Dedifferentiated amniotic fluid mesenchymal stem cell (primary cell): ENCODE measurements at regions not wholly inside any gene's neighbourhood (a gene's known extent, or its start where the extent isn't known, plus 50 kb on each side); places are given as distances from the start of the nearest gene placed in this dataset.
"Not testable (repeated sequence)": the region's sequence is repeated elsewhere in the genome, so short reads cannot be mapped to it uniquely, and the experiment has no call there.

Experiments used
- DNase-seq: peaks from one replicate; pipeline ENCODE4 v3.0.0-alpha.2; 2016; ENCODE audit errors: extremely low spot score

DNA sequence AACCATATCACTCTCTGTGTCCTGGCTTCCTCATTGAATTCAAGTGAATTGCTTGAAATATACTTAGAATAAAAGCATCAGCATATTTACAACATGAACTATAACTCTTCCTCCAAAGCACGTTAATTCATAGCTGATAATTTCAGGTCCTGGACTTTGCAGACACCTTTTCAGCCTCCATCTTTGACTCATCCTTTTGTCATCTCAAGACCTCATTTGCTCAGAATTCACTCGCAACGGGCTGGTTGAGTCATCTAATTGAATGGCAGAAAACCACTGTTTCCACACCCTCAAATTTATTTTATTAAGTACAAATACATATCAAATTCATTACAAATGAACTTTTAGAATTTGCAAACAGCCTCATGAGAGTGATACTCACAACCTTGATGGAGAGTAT is 545.7 kb downstream of the GATA3 start:
- no peak for DNase-seq

DNA sequence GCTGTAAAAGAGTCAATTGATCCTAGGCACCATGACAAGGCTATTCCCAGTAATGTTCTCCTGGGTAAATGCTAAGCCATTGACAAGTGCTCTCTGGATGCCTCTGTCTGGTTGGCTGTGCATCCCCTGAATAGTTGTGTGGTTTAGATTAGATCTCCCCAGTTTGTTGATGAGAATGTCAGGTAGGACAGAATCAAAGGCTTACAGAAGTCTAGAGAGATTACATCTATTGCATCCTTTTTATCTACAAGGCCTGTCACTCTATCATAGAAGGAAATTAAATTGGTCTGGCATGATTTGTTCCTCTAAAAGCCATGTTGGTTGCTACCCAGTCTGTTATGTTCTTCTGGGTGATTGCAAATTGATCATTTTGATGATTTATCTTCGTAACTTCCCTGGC is 548.3 kb downstream of the GATA3 start:
- DNase-seq, result no peak

DNA sequence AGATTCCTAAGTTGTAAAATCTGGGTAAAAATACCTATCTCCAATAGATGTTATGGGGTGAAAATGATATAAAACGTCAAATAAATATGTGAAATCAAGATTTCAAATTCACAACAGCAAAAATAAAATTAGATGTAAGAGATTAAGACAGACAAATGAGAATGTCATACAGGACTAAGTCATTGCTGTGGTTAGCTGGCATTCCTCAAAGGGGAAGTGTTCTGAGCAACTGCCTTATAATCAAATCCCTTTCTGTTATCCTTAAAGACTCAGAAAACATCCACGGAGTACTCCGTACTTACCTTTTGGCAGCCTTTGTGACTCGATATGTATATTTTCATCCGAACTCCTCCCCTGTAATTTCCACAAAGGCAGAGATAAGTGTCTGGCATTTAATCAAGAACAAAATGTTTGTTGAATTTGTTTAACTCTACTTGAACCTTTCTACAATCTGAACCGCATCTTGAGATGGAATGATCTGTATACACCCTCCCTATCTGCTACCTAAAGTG is 559.6 kb downstream of the GATA3 start:
- DNase-seq, result no peak

DNA sequence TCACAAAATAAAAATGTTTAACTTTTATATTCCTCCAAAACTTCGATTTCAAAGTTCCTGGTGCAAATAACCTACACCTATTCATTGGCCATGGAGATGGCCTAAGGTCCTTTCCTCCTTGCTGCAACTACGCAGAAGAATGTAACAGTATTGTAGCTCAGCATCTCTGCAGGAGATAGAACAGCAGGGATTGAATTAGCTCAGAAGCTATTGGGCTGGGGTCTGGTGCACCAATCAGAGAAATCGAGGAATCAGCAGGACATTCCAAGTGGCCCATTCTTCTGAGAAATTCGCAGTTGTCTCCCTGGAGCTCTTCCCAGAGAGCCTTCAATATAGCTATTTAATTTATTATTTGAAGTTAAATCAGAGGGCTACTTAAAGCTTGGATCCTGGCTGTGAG is 560.6 kb downstream of the GATA3 start:
- no peak for DNase-seq

DNA sequence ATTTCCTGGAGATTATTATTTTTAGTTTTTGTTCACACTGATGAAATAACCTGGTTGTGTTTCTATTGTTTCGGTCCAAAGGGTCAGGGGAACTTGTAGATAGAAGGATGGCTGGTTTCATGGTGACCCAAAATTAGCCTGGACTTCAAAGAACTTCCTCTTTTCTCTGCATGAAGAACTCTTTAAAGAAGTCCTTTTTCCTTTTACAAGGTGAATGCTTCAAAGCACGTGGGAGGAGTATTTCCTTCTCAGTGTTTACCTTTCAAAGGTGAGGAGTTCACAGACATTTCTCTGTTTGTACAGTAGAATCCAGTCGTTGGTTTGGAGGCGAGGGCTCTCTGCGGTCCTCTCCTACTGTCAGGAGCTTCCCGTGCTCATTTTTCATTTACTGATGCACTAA is 561.7 kb downstream of the GATA3 start:
- no peak for DNase-seq

DNA sequence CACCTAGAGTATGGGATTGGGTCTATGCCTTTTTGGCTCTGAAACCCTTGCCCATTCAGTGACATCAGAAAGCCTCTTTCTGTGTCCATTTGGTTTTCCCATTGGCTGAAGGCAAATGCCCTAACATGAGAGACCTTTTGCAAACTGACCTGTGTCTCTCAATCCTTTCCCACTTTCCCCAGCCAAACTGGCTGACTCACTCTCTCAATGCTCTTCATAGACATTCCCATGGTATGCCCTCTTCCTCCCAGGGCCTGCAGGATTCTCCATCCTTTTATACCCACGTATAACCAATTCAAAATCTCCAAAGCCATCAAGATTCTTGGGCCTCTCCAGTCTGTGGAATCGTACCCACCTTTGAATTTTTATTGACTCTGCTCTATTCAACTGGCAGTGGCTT is 563.3 kb downstream of the GATA3 start:
- no peak for DNase-seq

DNA sequence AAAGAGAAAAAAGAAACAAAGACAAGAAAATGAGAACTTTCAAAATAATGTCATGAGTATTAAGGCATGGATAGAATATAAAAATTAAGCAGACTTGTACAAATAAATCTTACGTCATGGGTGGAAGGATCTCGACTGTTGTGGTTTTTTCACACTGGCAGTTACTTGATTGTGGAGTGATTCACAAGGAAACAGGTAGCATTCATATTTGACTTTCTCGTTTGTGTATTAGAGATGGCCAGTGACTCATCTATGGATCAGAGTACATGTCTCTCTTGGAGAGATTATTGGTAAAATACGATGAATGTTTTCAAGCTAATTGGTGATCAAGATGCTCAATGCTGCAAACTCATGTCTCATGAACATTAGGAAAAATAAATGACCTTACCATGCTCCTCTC is 564.3 kb downstream of the GATA3 start:
- DNase-seq, result no peak

DNA sequence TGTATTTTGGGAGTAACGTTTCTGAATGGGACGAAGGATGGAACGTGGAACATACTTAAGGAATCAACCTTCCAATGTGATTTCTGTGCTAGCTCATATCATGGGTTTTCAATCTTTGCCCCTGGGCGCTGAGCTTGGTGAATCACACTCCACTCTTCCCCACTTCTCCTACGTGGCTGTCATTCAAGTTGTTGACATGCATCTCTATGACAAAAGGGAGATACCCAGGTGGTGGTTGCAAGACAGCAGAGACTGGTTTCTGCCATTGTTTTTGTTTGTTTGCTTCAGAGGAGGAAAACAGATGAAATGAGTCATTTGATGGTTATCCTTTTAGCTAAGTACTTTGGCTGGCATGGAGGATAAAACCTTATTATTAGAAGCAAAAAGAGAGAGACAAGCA is 573.9 kb downstream of the GATA3 start:
- no peak for DNase-seq

DNA sequence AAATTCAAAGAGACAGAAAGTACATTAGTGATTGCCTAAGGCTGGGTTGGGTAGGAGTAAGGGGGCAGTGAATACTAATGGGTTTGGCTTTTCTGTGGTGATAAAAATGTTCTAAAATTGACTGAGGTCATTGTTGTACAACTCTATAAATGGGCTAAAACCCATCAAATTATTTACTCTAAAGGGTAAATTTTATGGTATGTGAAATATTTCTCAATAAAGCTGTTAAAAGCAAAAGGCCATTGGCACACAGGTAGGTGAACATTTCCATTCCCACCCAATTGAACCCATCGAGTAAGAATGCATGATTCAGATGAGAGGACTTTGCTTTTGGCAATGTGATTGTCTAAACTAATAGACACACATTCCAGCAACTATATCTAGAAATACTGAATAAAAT is 579.4 kb downstream of the GATA3 start:
- no peak for DNase-seq

DNA sequence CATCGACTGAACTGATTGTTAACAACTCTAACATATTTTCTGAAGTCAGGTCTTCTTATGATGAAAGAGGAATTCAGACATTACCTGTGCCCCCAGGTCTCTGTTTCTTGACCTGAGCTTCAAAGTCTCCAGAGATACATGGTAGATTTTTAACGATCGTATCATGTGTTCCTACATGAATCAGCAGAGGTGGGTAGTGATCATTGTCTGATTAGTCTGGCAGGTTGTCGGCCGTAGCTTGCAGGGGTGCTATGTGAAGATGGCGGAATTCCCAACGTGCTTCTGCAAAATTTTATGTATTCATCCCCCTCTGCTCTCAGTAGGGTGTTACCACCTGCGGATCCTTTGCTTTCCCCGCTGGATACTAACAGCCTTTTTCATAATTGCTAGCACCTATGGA is 581.9 kb downstream of the GATA3 start:
- no peak for DNase-seq

DNA sequence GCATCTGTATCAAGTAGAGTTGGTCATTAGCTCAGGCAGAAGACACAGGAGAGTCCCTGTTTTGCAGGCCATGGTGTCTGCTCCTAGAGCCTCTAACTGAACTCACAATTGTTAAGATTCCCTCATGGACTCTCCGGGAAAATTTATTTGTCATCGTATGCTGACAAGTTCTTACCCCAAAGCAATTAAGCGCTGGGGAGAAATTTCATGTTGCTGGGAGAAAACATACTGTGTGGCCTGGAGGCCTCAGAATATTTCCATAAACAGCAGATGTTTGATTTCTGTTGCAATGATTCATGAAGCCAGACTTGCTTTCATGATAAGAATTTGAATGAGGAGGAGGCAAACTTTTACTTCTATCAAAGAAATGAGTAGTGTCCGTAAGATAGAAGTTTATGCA is 583.2 kb downstream of the GATA3 start:
- no peak for DNase-seq

DNA sequence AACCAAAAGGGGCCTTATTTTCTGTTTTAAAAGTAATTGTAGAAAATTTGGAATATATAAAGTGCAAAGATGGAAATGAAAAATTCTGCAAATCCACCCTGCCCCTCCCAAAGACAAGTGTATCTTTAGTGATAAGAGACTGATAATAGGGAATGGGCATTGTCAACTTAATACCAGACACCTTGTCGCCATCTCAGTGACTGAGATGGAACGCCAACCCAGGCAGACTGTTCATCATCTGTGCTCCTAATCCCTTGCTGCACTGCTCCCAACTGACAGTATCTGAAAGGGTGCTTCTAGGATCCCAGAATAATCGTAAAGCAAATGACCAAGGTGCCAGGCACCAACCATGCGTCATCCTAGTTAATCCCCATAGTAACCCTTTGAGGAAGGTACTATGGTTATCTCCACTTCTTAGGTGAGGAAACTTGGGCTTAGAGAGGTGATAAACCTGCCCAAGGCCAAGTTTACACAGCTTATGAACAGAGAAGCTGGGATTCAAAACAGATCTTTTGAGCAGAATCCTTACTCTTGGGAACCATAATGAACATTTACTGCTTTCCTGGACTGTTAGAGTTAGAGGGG is 583.7 kb downstream of the GATA3 start:
- DNase-seq, result no peak

DNA sequence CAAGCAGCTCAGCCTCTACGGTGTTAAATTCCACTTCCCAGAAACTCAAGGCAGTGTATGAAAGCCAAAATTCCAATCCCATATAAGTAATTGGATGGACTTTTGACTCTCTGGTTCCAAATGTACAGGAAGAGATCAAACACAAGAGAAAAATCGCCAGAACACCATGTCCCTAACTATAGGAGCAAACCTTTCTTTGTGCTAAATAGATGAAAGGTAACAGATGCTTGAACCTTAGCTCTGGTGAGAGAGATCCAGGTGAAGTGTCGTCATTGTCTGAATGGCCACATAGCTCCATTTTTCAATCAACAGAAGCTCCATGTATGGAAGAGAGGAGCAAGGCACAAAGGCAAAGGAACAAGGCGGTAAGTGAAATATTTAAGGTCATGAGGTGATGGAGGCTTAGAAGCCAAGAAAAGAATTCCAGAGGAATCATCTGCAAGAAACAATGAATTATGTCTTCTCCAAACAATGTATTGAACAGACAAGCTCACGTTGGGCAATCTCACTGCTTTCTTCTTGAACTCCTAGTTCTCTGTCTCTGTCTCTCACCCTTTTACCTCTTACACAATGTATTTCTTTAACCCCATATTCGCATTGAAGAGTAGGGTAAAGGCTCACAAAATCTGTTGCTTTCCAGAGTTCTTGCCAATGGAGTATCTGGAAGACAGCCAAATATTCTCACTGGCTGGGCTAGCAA is 585.1 kb downstream of the GATA3 start:
- DNase-seq, result no peak

DNA sequence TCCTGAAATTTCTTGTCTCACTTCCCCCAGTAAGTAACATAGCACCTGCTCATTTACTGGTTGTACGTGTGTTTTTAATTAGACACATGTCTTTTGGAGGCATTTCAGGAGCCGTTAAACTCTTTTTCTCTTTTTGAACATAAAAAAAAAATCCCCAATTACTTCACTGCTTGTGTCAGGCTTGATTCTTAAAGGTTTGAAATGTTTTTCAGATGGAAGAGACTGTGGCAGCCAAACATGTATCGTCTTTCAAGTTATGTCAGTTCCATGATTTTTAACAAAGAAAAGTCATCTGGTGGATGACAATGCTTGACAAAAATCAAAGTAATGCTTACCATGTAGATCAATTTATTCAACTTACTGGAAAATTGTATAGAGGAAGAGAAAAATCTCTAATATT is 585.8 kb downstream of the GATA3 start:
- DNase-seq, result no peak

DNA sequence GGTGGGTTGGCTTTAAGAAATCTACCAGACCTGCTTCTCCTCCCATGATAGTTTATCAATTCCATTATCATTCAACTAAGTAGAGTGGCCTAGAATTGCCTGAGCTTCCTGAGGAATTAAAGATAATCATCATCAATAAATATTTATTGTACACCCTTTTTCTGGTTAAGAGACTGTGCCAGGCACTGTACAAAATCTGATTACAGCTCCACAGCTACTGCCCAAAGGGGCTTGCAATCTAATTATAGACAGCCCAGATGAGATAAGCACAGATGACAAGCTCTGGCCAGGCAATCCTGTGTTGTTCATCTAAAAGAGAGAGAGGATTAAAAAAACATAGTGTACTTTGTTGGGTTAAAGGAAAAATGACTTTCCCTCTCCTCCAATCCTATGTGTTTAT is 586.4 kb downstream of the GATA3 start:
- no peak for DNase-seq

DNA sequence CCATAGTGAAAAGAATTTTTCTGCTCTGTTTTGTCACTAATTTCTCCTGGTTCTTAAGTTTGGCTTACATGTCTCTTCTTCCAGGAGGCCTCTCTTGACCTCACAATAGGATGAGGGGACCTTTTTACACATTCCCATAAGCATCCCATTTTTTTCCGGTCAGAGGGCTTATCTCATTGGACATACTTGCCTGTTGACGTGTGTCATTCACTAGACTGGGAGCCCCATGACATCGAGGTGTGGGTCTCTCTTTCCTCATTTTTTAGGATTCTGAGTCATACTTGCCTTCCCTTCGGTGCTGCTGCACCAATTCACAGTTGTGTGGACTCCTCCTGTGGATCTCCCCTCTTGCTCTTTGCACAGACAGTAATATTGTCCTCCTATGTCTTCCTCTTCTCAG is 601.8 kb downstream of the GATA3 start:
- no peak for DNase-seq

DNA sequence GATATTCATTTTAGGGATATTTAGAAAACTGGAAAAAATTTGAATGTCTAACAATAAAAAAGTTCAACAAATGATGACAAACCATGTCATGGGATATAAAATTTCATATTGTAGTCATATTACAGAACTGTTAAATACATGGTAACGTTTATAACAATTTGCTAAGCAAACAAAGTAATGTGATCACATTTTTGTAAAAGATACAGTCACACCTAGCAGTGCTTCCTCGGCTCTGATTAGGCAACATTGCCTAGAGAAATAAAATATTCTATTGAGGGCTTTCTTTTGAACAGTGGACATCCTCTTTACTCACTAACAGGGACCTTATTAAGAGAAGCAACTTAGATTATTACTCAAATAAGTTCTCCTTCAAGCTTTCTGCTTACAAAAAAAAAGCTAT is 605.5 kb downstream of the GATA3 start:
- DNase-seq, result no peak

DNA sequence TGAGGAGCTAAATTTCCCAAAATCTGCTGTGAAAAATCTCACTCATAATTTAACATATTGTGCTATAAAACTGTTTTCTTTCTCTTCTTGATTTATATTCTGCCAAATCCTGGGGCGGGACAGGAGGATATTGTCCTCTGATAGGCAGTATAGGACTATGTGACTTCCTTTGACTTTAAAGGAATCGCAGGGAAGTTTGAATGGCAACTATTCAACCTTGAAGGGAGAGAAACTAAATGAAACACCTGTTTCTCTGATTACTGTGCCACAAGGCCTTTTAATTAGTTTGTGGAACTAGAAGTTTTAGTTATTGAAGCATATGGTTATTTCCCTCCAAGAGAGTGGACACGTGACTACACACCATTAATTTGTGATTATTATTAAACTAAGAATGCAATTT is 607.4 kb downstream of the GATA3 start:
- DNase-seq, result no peak

DNA sequence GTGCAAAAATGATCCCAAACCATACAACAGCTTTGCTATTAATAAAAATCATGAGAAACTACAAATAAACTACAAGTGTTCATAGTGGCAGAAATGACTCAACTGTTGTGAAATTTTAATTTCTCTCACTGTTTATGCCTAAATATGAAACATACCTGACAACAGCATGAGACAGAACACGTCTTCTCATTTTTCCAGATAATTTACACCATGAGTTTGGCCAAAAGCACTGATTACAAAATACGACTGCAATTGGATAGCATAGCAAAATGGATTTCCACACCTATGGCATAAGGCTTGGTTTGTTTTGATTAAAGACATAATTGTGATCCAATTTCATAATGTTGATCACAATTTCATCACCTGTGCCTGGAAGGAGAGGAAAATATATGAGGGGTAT is 608.6 kb downstream of the GATA3 start:
- DNase-seq, result no peak

DNA sequence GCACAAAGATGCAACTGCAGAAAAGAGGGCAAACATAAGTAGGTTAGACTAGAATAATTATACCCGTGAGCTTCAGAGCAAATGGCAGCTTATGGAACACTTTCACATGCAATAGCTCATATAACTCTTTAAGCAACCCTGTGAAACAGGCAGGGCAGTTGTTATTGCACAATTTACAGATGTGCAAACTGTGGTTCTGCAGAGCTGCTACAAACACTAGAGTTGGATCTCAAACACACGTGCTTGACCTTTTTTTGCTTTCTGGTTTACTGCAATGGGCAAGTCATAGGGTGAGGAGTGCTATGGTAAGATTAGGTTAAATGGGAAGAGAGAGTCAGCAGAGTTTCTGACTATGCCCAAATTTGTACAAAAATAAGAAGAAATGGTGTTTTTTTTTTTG is 610.8 kb downstream of the GATA3 start:
- no peak for DNase-seq

DNA sequence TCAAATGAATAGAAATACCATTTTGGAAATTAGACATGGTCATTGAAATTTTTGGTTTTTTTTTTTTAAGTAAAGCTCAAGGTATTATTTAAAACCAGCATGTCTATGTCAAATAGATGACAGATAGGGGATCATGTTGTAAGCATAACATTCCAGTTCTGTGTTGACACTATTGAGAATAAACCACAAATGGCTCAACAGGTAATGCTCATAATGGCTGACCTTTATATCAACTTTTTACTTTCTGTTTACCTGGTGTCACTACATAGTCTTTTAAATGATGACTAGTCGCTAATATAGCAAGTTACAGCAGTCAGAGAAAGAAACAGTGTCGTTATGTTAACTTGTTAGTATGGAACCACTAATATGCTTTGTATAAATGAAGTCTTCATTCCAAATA is 616.0 kb downstream of the GATA3 start:
- DNase-seq, result no peak

DNA sequence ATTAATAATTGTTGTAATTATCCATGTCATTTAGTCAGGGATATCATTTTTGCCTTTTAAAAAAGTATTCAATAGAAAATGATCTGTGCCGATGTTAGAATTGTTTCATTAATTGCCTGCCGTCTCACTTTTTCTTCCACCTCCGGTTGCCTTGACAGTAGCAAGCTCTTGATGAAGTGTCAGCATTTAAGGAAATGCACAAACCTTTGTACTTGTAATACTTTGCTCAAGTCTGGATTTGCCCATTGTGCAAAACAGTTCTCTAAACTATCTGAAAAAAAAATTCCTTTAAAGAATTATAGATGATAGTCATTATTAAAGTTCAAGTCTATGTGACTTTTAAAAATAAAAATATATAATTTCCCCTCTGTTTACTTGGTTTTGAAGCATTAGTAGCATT is 619.7 kb downstream of the GATA3 start:
- no peak for DNase-seq

DNA sequence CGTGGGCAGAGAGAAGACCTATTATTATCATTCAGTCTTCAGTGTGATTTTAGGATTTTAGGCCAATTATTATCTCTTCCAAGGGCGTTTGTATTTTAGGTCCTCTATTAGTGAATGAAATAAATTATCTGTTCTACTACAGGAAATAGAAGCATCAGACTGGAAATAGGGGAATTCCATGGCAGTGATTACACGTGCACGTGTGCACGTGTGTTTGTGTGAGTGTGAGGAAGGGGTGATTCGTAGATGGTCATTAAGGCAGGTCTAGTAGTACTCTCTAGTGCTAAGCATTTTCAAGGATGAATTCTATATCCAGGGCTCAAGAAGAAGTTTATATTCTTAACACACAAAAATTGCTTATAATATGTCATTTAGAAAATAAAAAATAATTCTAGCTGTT is 623.2 kb downstream of the GATA3 start:
- DNase-seq, result no peak

DNA sequence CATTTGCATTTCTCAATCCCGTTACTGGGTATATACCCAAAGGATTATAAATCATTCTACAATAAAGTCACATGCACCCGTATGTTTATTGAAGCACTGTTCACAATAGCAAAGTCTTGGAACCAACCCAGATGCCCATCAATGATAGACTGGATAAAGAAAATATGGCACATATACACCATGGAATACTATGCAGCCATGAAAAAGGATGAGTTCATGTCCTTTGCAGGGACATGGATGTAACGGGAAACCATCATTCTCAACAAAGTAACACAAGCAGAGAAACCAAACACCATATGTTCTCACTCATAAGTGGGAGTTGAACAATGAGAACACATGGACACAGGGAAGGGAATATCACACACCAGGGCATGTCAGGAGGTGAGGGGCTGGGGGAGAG is 630.4 kb downstream of the GATA3 start:
- not testable (repeated sequence) for DNase-seq
